HEK293T (cell line): ENCODE measurements at regions not wholly inside any gene's neighbourhood (a gene's known extent, or its start where the extent isn't known, plus 50 kb on each side); places are given as distances from the start of the nearest gene placed in this dataset.

Experiments
- BHLHE40 ChIP-seq: fragments of 450-650 bp; IDR thresholded peaks from 2 replicates; pipeline ENCODE4 v1.6.1; 2016; ENCODE audit warnings: mild to moderate bottlenecking, moderate library complexity, borderline replicate concordance
- NFRKB ChIP-seq: fragments of 450-650 bp; IDR thresholded peaks from 2 replicates; pipeline ENCODE4 v1.6.1; 2016; ENCODE audit warnings: mild to moderate bottlenecking, moderate library complexity
- TARDBP ChIP-seq: fragments of 450-650 bp; IDR thresholded peaks from 2 replicates; pipeline ENCODE4 v1.6.1; 2016

- no peak for TF ChIP-seq NFRKB
- TF ChIP-seq BHLHE40 = no peak
- TF ChIP-seq TARDBP = no peak
These were observed 133.7 kb upstream of the ASTN2 start for GRCh38 chr9:117548556-117548955.
